ENCODE measurements at regions not wholly inside any gene's neighbourhood (a gene's known extent, or its start where the extent isn't known, plus 50 kb on each side); places are given as distances from the start of the nearest gene placed in this dataset.

DNA sequence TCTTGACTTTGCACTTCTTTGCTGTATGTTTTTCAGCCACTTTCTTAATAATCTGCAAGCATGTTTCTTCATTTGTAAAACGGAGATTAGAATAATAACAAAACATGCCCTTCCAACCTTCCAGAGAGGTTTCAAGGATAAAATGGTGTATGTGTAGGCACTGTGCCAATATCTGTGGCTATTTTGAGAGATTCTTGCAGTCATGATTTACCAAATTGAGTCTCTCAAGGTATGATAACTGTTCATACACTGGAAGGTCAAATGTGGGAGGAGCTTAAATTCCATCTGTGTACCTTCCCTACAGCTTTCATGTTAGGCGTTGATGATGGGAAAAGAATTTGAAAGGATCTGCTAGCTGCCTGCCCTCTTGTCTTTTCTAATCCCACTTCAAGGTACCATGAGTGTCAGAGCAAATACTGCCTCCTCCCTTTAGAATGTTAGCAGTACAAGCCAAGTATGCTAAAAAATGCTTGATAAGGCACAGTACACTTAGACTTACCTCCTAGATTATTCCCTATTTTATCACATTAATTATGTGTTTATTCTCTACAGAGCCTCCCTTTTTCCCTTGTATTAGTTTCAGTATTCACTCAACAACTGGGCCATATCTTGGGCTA lies 78.0 kb upstream of the ST8SIA2 start:
- H3K4me3 ChIP-seq (ENCODE audit: low read depth, low read length), result no peak overlapping the region
- TF ChIP-seq, protein P1, sequence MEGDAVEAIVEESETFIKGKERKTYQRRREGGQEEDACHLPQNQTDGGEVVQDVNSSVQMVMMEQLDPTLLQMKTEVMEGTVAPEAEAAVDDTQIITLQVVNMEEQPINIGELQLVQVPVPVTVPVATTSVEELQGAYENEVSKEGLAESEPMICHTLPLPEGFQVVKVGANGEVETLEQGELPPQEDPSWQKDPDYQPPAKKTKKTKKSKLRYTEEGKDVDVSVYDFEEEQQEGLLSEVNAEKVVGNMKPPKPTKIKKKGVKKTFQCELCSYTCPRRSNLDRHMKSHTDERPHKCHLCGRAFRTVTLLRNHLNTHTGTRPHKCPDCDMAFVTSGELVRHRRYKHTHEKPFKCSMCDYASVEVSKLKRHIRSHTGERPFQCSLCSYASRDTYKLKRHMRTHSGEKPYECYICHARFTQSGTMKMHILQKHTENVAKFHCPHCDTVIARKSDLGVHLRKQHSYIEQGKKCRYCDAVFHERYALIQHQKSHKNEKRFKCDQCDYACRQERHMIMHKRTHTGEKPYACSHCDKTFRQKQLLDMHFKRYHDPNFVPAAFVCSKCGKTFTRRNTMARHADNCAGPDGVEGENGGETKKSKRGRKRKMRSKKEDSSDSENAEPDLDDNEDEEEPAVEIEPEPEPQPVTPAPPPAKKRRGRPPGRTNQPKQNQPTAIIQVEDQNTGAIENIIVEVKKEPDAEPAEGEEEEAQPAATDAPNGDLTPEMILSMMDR (IDR thresholded peaks at IDR 0.05; ENCODE audit: control insufficient read depth, extremely low read depth, insufficient read depth), result no peak
- no peak for DNase-seq (ENCODE audit: low read depth)

DNA sequence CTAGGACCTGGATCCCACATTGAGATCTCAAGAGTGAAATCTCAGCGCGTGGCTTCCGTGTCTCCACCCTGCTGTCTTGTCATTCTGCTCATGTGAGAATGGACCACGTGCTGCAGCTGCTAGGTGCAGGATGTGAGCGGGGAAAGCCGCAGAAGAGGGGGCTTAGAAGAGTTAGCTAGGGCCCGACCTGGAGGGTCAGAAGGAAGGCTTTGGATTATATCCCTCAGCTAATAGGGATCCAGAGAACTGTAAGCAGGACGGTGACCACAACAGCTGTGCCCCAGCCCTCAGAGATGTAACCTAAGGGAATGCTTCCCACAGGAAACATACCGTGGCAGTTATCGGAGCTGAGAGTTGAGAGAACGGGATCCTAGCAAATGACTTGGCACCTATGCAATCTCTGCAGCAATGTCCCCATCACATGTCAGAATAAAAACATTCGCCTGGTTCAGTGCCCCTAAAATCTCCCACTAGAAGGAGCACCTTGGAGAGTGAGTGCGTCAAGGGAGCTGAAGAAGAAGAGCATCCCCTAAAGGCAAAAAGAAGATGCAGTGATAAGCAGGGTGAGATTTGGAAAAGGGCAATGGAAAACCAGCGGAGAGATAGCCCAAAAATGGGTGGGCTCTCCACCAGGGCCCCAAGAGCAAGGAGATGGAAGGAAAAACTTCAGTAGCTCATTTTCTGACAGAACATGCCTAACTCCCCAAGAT lies 76.9 kb upstream of the ST8SIA2 start:
- DNase-seq (ENCODE audit: low read depth), result no peak
- TF ChIP-seq, protein P1 (IDR thresholded peaks at IDR 0.05; ENCODE audit: control insufficient read depth, extremely low read depth, insufficient read depth), result no peak
- no peak overlapping the region for H3K4me3 ChIP-seq (ENCODE audit: low read depth, low read length)

DNA sequence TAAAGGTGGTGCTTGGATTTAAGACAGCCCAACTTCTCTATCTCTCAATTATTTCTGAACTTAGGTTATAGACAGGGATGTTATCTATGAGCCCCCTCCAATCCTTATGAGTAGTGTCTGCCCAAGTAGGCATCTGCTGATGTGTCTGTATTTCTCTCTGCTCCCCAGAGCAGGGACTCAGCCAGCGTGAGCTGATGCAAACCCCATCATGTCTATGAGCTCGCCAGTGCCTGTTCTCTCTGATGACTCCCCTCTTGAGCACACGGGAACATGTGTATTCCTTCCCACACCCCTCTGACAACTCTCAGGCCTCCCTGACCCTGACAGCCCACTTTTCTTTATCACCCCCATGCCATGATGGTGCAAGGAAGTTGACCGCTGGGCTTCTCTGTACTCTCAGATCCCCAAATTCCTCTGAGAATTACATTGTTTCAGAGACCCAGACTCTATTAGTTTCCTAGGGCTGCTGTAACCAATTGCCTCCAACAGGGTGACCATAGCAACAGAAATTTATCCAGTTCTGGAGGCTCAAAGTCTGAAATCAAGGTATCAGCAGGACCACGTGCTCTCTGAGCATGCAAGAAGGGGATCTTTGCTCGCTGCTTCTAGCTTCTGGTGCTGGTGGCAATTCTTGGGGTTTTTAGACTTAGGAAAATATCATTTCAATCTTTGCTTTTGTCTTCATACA lies 73.5 kb upstream of the ST8SIA2 start:
- H3K4me3 ChIP-seq (ENCODE audit: low read depth, low read length), result no peak overlapping the region
- DNase-seq (ENCODE audit: low read depth), result no peak
- TF ChIP-seq, protein P1 (IDR thresholded peaks at IDR 0.05; ENCODE audit: control insufficient read depth, extremely low read depth, insufficient read depth), result no peak

DNA sequence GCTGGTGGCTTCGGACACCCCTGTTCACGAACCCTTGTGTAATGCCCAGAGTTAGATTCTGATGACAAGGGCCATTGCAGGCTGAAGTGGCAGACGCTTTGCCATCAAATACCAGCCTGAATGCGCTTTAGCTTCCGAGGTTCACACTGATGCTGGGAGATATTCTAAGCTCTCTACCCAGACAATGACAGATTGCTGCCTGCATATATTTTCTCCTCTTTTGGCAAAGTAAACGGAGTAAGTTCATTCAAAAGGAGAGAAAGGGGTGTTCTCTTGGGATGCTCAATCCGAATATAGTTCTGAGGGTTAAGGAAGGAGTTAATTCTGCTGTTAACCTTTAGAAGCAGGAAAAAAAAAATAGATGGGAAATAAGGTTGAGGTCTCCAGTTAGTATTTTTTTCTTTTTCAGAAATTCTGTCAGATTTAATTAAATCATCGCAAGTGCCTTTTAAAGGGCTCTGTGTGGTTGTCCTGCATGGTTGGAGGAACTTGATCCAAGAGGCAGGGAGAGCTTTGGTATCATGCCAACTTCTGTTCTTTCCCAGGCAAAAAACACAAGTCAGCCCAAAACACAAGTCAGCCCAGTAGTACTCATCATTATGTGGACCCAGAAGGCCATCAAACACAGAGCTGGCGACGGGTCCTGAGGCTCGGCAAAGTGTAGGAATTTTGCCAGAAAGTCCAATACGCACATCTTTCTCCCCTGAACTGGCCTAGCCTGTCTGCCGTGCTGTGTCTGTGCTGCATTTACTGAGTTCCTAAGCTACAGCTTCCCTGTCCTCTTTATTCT lies 70.9 kb upstream of the ST8SIA2 start:
- no peak for DNase-seq (ENCODE audit: low read depth)
- TF ChIP-seq, protein P1 (IDR thresholded peaks at IDR 0.05; ENCODE audit: control insufficient read depth, extremely low read depth, insufficient read depth), result no peak

DNA sequence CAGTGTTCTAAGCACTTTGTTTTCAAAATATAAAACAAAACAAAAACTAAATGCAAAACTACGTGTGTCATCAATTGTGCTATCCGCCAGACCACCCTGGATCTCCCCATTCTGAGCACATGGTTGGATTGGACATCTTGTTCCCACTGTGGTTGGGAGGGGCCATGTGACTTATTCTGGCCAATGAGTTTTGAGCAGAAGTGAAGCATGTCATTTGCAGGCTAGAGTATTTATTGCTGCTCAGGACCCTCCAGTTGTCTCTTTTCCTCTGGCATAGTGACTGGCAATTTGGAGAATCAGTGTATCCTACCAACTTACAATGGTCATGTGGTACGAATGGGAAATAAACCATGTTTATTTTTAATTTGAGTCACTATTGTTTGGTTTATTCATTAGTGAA lies 70.2 kb upstream of the ST8SIA2 start:
- TF ChIP-seq, protein P1 (IDR thresholded peaks at IDR 0.05; ENCODE audit: control insufficient read depth, extremely low read depth, insufficient read depth), result no peak
- no peak for DNase-seq (ENCODE audit: low read depth)
- no peak overlapping the region for H3K4me3 ChIP-seq (ENCODE audit: low read depth, low read length)

More for the DNA sequence above, 70.9 kb upstream of the ST8SIA2 start:
- no peak overlapping the region for H3K4me3 ChIP-seq (ENCODE audit: low read depth, low read length)

DNA sequence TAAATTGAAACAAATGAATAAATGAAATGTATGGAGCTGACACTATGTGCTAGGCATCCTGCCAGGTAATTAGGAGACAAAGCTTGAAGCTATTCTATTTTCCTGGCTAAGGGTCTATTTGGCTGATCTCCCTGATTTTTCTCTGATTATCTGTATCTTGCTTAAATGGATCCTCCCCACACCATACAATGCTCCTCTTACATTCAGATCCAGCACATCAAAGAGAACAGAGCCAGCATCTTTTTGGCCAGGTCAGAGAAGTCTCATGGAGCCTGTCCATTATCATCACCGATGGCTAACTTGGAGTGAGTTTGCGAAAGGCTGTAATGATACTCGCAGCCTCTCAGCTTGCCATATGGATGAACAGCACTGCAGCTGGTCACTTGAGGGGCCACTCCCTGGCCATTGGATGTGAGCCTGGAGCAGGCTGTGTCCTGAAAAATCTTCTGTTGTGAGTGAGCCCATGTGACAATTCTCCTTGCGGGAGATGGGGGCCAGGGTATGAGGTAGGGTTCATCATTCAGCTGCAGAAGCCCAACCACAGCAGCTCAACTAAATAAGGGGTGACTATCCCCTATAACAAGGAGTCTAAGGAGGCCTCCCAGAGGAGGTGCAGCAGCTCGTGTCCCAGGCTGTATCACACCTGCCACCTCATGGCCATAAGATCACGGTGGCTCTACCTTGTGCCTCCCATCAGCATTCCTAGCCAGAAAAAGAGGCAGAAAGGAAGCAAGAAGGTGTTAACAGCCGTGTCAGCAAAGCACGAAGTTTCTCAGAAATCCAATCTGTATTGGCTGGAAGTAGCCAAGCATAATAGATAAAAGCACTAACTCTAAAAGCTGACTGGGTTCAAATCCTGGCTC lies 69.3 kb upstream of the ST8SIA2 start:
- H3K4me3 ChIP-seq (ENCODE audit: low read depth, low read length), result no peak overlapping the region
- no peak for DNase-seq (ENCODE audit: low read depth)
- TF ChIP-seq, protein P1 (IDR thresholded peaks at IDR 0.05; ENCODE audit: control insufficient read depth, extremely low read depth, insufficient read depth), result no peak
